Vagina (tissue), 2 donors: ENCODE measurements at regions not wholly inside any gene's neighbourhood (a gene's known extent, or its start where the extent isn't known, plus 50 kb on each side); places are given as distances from the start of the nearest gene placed in this dataset.

Experiments used
- CTCF ChIP-seq, 3 experiments: fragments of 450-650 bp in 2 of 3; fragments of 200-600 bp in 1 of 3; sonication (generic) in 1 of 3; IDR thresholded peaks; one replicate each; pipeline ENCODE4 v1.5.1; 2017 to 2019; ENCODE audit warnings: antibody characterized with exemption in 3 of 3, mild to moderate bottlenecking in 2 of 3, moderate library complexity in 2 of 3
- POLR2A ChIP-seq, 2 donors: fragments of 450-650 bp; IDR thresholded peaks; one replicate each; pipeline ENCODE4 v1.6.1; 2017; ENCODE audit warnings: antibody characterized with exemption in 2 of 2, mild to moderate bottlenecking in 2 of 2, moderate library complexity in 2 of 2
- POLR2AphosphoS5 ChIP-seq, 2 donors: sonication (generic); formaldehyde crosslinking; IDR thresholded peaks; one replicate each; pipeline ENCODE4 v1.9.0; 2017; ENCODE audit warnings: antibody characterized with exemption in 2 of 2, mild to moderate bottlenecking in 2 of 2, low read depth in 1 of 2; ENCODE audit not compliant: insufficient read depth in 1 of 2

- no peak for TF ChIP-seq POLR2AphosphoS5 (IDR thresholded peaks at IDR 0.05; ENCODE audit: insufficient read depth in 1 of 2, low read depth in 1 of 2)
- TF ChIP-seq CTCF (IDR thresholded peaks at IDR 0.05) = no peak
- TF ChIP-seq POLR2A (IDR thresholded peaks at IDR 0.05) = no peak
Observed at GRCh38 chr3:176623468-176624150, 573.7 kb downstream of the TBL1XR1 start.
